C4-2B (cell line): ENCODE measurements at regions not wholly inside any gene's neighbourhood (a gene's known extent, or its start where the extent isn't known, plus 50 kb on each side); places are given as distances from the start of the nearest gene placed in this dataset.
"Not testable (repeated sequence)": the region's sequence is repeated elsewhere in the genome, so short reads cannot be mapped to it uniquely, and the experiment has no call there.

Experiments
- ZFX ChIP-seq: fragments of 450-650 bp; IDR thresholded peaks from 2 replicates; pipeline ENCODE4 v1.6.1; 2017
- TF ChIP-seq, protein P1 (sequence below): fragments of 450-650 bp; conservative IDR thresholded peaks from 2 replicates; pipeline ENCODE4 v1.5.1; 2017; ENCODE audit warnings: mild to moderate bottlenecking

DNA sequence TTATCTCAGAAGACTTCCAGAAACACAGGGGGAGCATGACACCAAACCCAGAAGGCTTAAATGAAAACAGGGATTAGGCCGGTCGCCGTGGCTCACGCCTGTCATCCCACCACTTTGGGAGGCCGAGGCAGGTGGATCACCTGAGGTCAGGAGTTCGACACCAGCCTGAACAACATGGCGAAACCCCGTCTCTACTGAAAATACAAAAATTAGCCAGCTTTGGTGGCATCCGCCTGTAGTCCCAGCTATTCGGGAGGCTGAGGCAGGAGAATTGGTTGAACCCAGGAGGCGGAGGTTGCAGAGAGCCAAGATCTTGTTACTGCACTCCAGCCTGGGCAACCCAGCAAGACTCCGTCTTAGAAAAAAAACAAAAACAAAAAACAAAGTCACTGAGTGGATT, 294.1 kb downstream of the ASMT start:
- TF ChIP-seq, protein P1, sequence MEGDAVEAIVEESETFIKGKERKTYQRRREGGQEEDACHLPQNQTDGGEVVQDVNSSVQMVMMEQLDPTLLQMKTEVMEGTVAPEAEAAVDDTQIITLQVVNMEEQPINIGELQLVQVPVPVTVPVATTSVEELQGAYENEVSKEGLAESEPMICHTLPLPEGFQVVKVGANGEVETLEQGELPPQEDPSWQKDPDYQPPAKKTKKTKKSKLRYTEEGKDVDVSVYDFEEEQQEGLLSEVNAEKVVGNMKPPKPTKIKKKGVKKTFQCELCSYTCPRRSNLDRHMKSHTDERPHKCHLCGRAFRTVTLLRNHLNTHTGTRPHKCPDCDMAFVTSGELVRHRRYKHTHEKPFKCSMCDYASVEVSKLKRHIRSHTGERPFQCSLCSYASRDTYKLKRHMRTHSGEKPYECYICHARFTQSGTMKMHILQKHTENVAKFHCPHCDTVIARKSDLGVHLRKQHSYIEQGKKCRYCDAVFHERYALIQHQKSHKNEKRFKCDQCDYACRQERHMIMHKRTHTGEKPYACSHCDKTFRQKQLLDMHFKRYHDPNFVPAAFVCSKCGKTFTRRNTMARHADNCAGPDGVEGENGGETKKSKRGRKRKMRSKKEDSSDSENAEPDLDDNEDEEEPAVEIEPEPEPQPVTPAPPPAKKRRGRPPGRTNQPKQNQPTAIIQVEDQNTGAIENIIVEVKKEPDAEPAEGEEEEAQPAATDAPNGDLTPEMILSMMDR, result not testable (repeated sequence)
- not testable (repeated sequence) for TF ChIP-seq ZFX
